Loucy (cell line): ENCODE measurements at regions not wholly inside any gene's neighbourhood (a gene's known extent, or its start where the extent isn't known, plus 50 kb on each side); places are given as distances from the start of the nearest gene placed in this dataset.

Source experiments
- H2AFZ ChIP-seq: fragments of 200-600 bp; sonication (generic); 2 replicates; pipeline ENCODE4 v1.6.0; 2016; ENCODE audit warnings: antibody characterized with exemption, mild to moderate bottlenecking, low read length, moderate library complexity
- H3F3A ChIP-seq: fragments of 200-600 bp; 2 replicates; pipeline ENCODE4 v1.6.0; 2016; ENCODE audit warnings: antibody characterized with exemption, low read depth, mild to moderate bottlenecking
- H3K27me3 ChIP-seq: fragments of 200-600 bp; sonication (generic); 2 replicates; pipeline ENCODE4 v1.6.1; 2014; ENCODE audit warnings: low read length, mild to moderate bottlenecking; ENCODE audit not compliant: insufficient read depth, poor library complexity, severe bottlenecking
- H3K36me3 ChIP-seq: fragments of 200-600 bp; sonication (generic); 2 replicates; pipeline ENCODE4 v1.6.1; 2016; ENCODE audit warnings: low read length; ENCODE audit not compliant: insufficient read depth
- H3K4me1 ChIP-seq: fragments of 200-600 bp; sonication (generic); 2 replicates; pipeline ENCODE4 v1.5.1; 2014; ENCODE audit warnings: low read length, mild to moderate bottlenecking; ENCODE audit not compliant: insufficient read depth, poor library complexity, severe bottlenecking
- H3K4me2 ChIP-seq: fragments of 200-600 bp; sonication (generic); 2 replicates; pipeline ENCODE4 v1.6.0; 2014; ENCODE audit warnings: antibody characterized with exemption, low read length, low read depth, mild to moderate bottlenecking; ENCODE audit not compliant: poor library complexity, severe bottlenecking
- H3K4me3 ChIP-seq: fragments of 200-600 bp; sonication (generic); 2 replicates; pipeline ENCODE4 v1.5.1; 2014; ENCODE audit warnings: low read length, mild to moderate bottlenecking, mixed read lengths; ENCODE audit not compliant: poor library complexity, severe bottlenecking
- H3K79me2 ChIP-seq: fragments of 200-600 bp; sonication (generic); 2 replicates; pipeline ENCODE4 v1.6.1; 2014; ENCODE audit warnings: low read length; ENCODE audit not compliant: insufficient read depth
- H3K9ac ChIP-seq: fragments of 200-600 bp; sonication (generic); 2 replicates; pipeline ENCODE4 v1.6.0; 2014; ENCODE audit warnings: mild to moderate bottlenecking, low read depth, low read length, moderate library complexity; ENCODE audit not compliant: poor library complexity, severe bottlenecking
- H3K9me2 ChIP-seq: fragments of 200-600 bp; sonication (generic); replicated peaks from 2 replicates; pipeline ENCODE4 v1.6.1; 2016; ENCODE audit warnings: low read depth, low read length, mixed read lengths
- H3K9me3 ChIP-seq: fragments of 200-600 bp; sonication (generic); 2 replicates; pipeline ENCODE4 v1.6.1; 2014; ENCODE audit warnings: mild to moderate bottlenecking, antibody characterized with exemption, low read length, low read depth; ENCODE audit not compliant: insufficient read depth
- H4K20me1 ChIP-seq: fragments of 200-600 bp; sonication (generic); 2 replicates; pipeline ENCODE4 v1.6.0; 2014; ENCODE audit warnings: antibody characterized with exemption, low read length, mild to moderate bottlenecking; ENCODE audit not compliant: insufficient read depth, poor library complexity, severe bottlenecking
- CTCF ChIP-seq: fragments of 200-600 bp; sonication (generic); conservative IDR thresholded peaks from 2 replicates; pipeline ENCODE4 v1.5.1; 2014; ENCODE audit warnings: mild to moderate bottlenecking, antibody characterized with exemption, low read length
- EZH2phosphoT487 ChIP-seq: fragments of 200-600 bp; IDR thresholded peaks from 2 replicates; pipeline ENCODE4 v1.6.1; 2018; ENCODE audit warnings: antibody characterized with exemption, mild to moderate bottlenecking, moderate library complexity, borderline replicate concordance

GRCh38 chr1:201665036-201665435 lies 126.1 kb downstream of the NAV1 start:
- H3K27me3 ChIP-seq, result no peaks in the 10 kb centered on the region
- no peaks in the 10 kb centered on the region for H3K9me2 ChIP-seq
- TF ChIP-seq CTCF (no peak), EZH2phosphoT487 (no peak)
- no peak overlapping the region for H3K4me2 ChIP-seq
- H3K4me3 ChIP-seq, result no peak overlapping the region
- H4K20me1 ChIP-seq, result no peaks in the 10 kb centered on the region
- H3K9ac ChIP-seq, result no peak overlapping the region
- H3F3A ChIP-seq, result no peaks in the 10 kb centered on the region
- no peaks in the 10 kb centered on the region for H3K79me2 ChIP-seq
- H2AFZ ChIP-seq, result no peak overlapping the region
- H3K4me1 ChIP-seq, result no peaks in the 10 kb centered on the region
- H3K36me3 ChIP-seq, result no peaks in the 10 kb centered on the region
- H3K9me3 ChIP-seq, result no peaks in the 10 kb centered on the region

GRCh38 chr1:201666102-201666501 lies 127.2 kb downstream of the NAV1 start:
- H3K9me2 ChIP-seq, result no peaks in the 10 kb centered on the region
- H2AFZ ChIP-seq, result no peak overlapping the region
- no peak overlapping the region for H3K4me3 ChIP-seq
- no peak for TF ChIP-seq CTCF
- no peak for TF ChIP-seq EZH2phosphoT487
- no peaks in the 10 kb centered on the region for H3K36me3 ChIP-seq
- H3K27me3 ChIP-seq, result no peaks in the 10 kb centered on the region
- no peaks in the 10 kb centered on the region for H4K20me1 ChIP-seq
- H3K79me2 ChIP-seq, result no peaks in the 10 kb centered on the region
- no peaks in the 10 kb centered on the region for H3F3A ChIP-seq
- H3K4me2 ChIP-seq, result no peak overlapping the region
- no peaks in the 10 kb centered on the region for H3K9me3 ChIP-seq
- no peak overlapping the region for H3K9ac ChIP-seq
- no peaks in the 10 kb centered on the region for H3K4me1 ChIP-seq

- no peaks in the 10 kb centered on the region for H3K36me3 ChIP-seq
- no peak for TF ChIP-seq CTCF
- no peak for TF ChIP-seq EZH2phosphoT487
- no peak overlapping the region for H3K4me3 ChIP-seq
- no peaks in the 10 kb centered on the region for H3K27me3 ChIP-seq
- H3K4me1 ChIP-seq, result no peaks in the 10 kb centered on the region
- H2AFZ ChIP-seq, result no peak overlapping the region
- no peaks in the 10 kb centered on the region for H3F3A ChIP-seq
- H3K9me2 ChIP-seq, result no peaks in the 10 kb centered on the region
- no peaks in the 10 kb centered on the region for H3K9me3 ChIP-seq
- no peak overlapping the region for H3K4me2 ChIP-seq
- no peak overlapping the region for H3K9ac ChIP-seq
- H4K20me1 ChIP-seq, result no peaks in the 10 kb centered on the region
- H3K79me2 ChIP-seq, result no peaks in the 10 kb centered on the region
Observed at GRCh38 chr1:201666645-201667044, 127.7 kb downstream of the NAV1 start.
